ENCODE measurements at regions not wholly inside any gene's neighbourhood (a gene's known extent, or its start where the extent isn't known, plus 50 kb on each side); places are given as distances from the start of the nearest gene placed in this dataset.
"Not testable (repeated sequence)": the region's sequence is repeated elsewhere in the genome, so short reads cannot be mapped to it uniquely, and the experiment has no call there.

DNA sequence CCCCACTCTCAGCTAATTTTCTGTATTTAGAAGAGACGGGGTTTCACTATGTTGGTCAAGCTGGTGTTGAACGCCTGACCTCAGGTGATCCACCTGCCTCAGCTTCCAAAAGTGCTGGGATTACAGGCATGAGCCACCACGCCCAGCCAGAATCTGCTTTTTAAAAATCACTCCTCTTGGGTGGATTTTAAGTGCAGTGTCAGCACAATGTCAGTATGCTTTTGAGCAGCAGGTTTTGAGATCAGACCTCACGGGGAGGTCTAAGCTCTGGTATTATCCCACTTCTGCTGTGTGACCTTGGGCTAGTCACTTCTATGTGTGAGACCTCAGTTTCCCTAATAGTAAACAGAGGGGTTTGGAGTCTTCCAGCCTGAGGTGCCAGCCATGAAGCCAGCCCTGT is 51.8 kb upstream of the GSC start:
- no peak overlapping the region for H3K4me2 ChIP-seq (ENCODE audit: low read length)
- no peaks in the 10 kb centered on the region for H3K36me3 ChIP-seq (ENCODE audit: control insufficient read depth, low read length)
- no peaks in the 10 kb centered on the region for H3K9me2 ChIP-seq (replicated peaks; ENCODE audit: control insufficient read depth, low read length)
- H3F3A ChIP-seq (ENCODE audit: control insufficient read depth, insufficient read depth): no peaks in the 10 kb centered on the region
- no peaks in the 10 kb centered on the region for H3K27me3 ChIP-seq (ENCODE audit: control insufficient read depth, low read length)
- no peaks in the 10 kb centered on the region for H4K20me1 ChIP-seq (ENCODE audit: control insufficient read depth, insufficient read depth, low read depth, low read length)
- no peak overlapping the region for H3K4me3 ChIP-seq (ENCODE audit: low read length)
- no peak for TF ChIP-seq EZH2phosphoT487 (IDR thresholded peaks at IDR 0.05; ENCODE audit: borderline replicate concordance, low read length)
- TF ChIP-seq, protein P1, sequence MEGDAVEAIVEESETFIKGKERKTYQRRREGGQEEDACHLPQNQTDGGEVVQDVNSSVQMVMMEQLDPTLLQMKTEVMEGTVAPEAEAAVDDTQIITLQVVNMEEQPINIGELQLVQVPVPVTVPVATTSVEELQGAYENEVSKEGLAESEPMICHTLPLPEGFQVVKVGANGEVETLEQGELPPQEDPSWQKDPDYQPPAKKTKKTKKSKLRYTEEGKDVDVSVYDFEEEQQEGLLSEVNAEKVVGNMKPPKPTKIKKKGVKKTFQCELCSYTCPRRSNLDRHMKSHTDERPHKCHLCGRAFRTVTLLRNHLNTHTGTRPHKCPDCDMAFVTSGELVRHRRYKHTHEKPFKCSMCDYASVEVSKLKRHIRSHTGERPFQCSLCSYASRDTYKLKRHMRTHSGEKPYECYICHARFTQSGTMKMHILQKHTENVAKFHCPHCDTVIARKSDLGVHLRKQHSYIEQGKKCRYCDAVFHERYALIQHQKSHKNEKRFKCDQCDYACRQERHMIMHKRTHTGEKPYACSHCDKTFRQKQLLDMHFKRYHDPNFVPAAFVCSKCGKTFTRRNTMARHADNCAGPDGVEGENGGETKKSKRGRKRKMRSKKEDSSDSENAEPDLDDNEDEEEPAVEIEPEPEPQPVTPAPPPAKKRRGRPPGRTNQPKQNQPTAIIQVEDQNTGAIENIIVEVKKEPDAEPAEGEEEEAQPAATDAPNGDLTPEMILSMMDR (IDR thresholded peaks at IDR 0.05; ENCODE audit: low read depth, low read length, poor library complexity, severe bottlenecking): no peak
- H3K4me1 ChIP-seq (ENCODE audit: control insufficient read depth, low read length): no peaks in the 10 kb centered on the region
- peaks cover 6% of the 10 kb centered on the region; the same call in 1 of the 2 replicates for H3K9me3 ChIP-seq (ENCODE audit: control insufficient read depth, insufficient read depth, low read length)
- no peaks in the 10 kb centered on the region for H3K79me2 ChIP-seq (ENCODE audit: control insufficient read depth, low read length)
- H3K27ac ChIP-seq (ENCODE audit: low read depth, low read length): no peak overlapping the region

DNA sequence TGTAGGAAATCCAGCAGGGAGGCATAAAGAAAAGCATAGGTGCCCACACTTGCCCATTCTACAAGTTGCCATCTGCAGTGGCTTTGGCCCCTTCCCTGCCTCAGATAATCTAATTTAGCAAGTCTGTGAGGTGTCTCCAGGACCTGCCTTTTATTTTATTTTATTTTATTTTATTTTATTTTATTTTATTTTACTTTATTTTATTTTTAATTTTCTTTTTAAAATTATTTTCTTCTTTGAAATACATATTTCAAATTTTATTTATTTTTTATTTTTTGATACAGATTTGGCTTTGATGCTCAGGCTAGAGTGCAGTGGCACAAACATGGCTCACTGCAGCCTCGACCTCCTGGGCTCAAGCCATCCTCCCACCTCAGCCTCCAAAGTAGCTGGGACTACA is 51.0 kb upstream of the GSC start:
- H3K9me3 ChIP-seq (ENCODE audit: control insufficient read depth, insufficient read depth, low read length); H3K9me2 ChIP-seq (replicated peaks; ENCODE audit: control insufficient read depth, low read length); H3K79me2 ChIP-seq (ENCODE audit: control insufficient read depth, low read length); H3K4me1 ChIP-seq (ENCODE audit: control insufficient read depth, low read length); H3K4me3 ChIP-seq (ENCODE audit: low read length); H3F3A ChIP-seq (ENCODE audit: control insufficient read depth, insufficient read depth); H3K36me3 ChIP-seq (ENCODE audit: control insufficient read depth, low read length); H3K27me3 ChIP-seq (ENCODE audit: control insufficient read depth, low read length); H3K4me2 ChIP-seq (ENCODE audit: low read length); H4K20me1 ChIP-seq (ENCODE audit: control insufficient read depth, insufficient read depth, low read depth, low read length); H3K27ac ChIP-seq (ENCODE audit: low read depth, low read length): not testable (repeated sequence)

Measured in DOHH2 (cell line).